Epithelial cell of esophagus (primary cell): ENCODE measurements at regions not wholly inside any gene's neighbourhood (a gene's known extent, or its start where the extent isn't known, plus 50 kb on each side); places are given as distances from the start of the nearest gene placed in this dataset.
"Not testable (repeated sequence)": the region's sequence is repeated elsewhere in the genome, so short reads cannot be mapped to it uniquely, and the experiment has no call there.

ENCODE experiments used
- DNase-seq: peaks from one replicate; pipeline ENCODE4 v3.0.0; 2010; ENCODE audit warnings: low read depth
- H3K4me3 ChIP-seq: 2 replicates; pipeline ENCODE4 v1.5.1; 2011; ENCODE audit warnings: mild to moderate bottlenecking, low read length, control low read depth
- CTCF ChIP-seq: IDR thresholded peaks from 2 replicates; pipeline ENCODE4 v1.5.1; 2011; ENCODE audit warnings: low read depth, mild to moderate bottlenecking, low read length, control low read depth, inconsistent platforms; ENCODE audit not compliant: insufficient read depth; ENCODE audit errors: missing control alignments

DNA sequence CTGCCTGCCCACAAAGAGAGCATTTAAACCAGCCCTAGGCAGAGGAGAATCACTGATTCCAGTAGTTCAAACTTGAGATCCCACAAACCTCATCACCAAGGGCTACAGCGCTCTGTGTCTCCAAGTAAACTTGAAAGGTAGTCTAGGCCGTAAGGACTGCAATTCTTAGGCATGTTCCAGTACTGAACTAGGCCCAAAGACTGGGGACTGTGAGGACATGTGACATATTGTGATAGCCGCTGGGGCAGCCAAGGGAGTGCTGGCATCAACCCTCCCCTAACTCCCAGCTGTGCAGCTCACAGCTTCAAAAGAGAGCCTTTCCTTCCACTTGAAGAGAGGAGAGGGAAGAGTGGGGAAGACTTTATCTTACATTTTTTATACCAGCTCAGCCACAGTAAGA is 291.0 kb upstream of the PRR16 start:
- no peak for TF ChIP-seq CTCF
- DNase-seq: no peak
- no peak overlapping the region for H3K4me3 ChIP-seq

- no peak overlapping the region for H3K4me3 ChIP-seq
- no peak for DNase-seq
- TF ChIP-seq CTCF: no peak
Observed at GRCh38 chr5:120174089-120174488, 290.0 kb upstream of the PRR16 start.

- H3K4me3 ChIP-seq, DNase-seq: not testable (repeated sequence)
Observed at GRCh38 chr5:120181238-120181637, 282.9 kb upstream of the PRR16 start.

GRCh38 chr5:120194650-120195049 is 269.4 kb upstream of the PRR16 start:
- DNase-seq, H3K4me3 ChIP-seq: not testable (repeated sequence)

- TF ChIP-seq CTCF: no peak
- H3K4me3 ChIP-seq: no peak overlapping the region
- DNase-seq: no peak
Observed at GRCh38 chr5:120199559-120199958, 264.5 kb upstream of the PRR16 start.

DNA sequence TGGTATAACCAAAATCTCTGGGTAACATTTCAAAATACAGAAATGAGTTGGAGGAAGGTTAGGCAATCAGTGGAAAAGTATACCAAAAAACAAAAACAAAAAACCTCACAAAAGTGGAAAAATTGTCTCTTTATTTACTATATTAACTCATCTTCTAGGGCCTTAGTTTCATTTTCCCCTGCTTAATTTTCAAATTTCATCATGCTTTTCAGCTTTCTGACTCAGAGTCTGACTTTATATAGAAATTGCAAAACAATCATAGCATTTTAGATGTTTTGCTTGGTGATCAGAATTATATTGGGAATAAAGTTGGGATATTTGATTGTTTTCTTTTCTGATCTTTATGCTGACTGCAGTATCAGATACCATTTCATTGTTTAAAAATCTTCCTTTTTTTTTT is 257.0 kb upstream of the PRR16 start:
- no peak for TF ChIP-seq CTCF
- H3K4me3 ChIP-seq: no peak overlapping the region
- DNase-seq: no peak

- H3K4me3 ChIP-seq: no peak overlapping the region
- no peak for TF ChIP-seq CTCF
Observed at GRCh38 chr5:120217001-120217400, 247.1 kb upstream of the PRR16 start.

DNA sequence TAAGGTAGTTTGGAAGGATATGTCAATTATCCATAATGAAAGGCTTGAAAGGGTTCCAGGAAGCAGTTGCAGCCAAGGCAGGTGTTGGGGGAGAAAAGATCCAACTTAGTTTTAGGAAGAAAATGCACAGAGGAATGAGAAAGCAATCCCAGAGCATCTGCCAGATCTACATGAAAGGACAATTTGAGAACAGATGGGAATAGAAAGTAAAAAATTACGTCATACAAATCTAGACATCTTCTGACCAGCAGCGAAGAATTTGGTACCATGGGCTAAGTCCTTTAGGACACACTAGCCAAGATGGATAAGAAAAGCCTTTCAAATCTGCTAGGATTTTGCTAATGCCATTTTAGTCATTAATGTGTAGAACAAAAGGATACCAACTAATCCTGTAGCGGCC is 244.1 kb upstream of the PRR16 start:
- no peak for TF ChIP-seq CTCF
- no peak overlapping the region for H3K4me3 ChIP-seq
- DNase-seq: no peak

More at GRCh38 chr5:120217001-120217400, 247.1 kb upstream of the PRR16 start:
- DNase-seq: no peak
